ENCODE measurements at regions not wholly inside any gene's neighbourhood (a gene's known extent, or its start where the extent isn't known, plus 50 kb on each side); places are given as distances from the start of the nearest gene placed in this dataset.

GRCh38 chr3:55201779-55202178 is 273.9 kb upstream of the LRTM1 start:
- intact Hi-C loops (cut with DNase I) = no loop called here
- H3K36me3 ChIP-seq (ENCODE audit: insufficient read depth in 1 of 2, low read depth in 1 of 2) = no peaks in the 10 kb centered on the region
- no peak overlapping the region for H3K27ac ChIP-seq
- 83 to 89% (median 89%) methylated on average over 7 of the region's 7 CpGs for WGBS, 3 donors
- ATAC-seq = no peak
- H3K4me1 ChIP-seq = no peaks in the 10 kb centered on the region
- no peaks in the 10 kb centered on the region for H3K27me3 ChIP-seq (ENCODE audit: insufficient read depth in 3 of 3, low read length in 2 of 3)
- no peak overlapping the region for H3K4me3 ChIP-seq
- TF ChIP-seq CTCF (IDR thresholded peaks at IDR 0.05) = no peak
- DNase-seq = no peak
- no peaks in the 10 kb centered on the region for H3K9me3 ChIP-seq

- ATAC-seq (no peak), DNase-seq (no peak)
- 72 to 95% (median 90%) methylated on average over 2 of the region's 2 CpGs for WGBS, 3 donors
- no peaks in the 10 kb centered on the region for H3K9me3 ChIP-seq
- no peaks in the 10 kb centered on the region for H3K36me3 ChIP-seq (ENCODE audit: insufficient read depth in 1 of 2, low read depth in 1 of 2)
- H3K27ac ChIP-seq = no peak overlapping the region
- TF ChIP-seq CTCF (IDR thresholded peaks at IDR 0.05) = no peak
- H3K4me3 ChIP-seq = no peak overlapping the region
- no peaks in the 10 kb centered on the region for H3K27me3 ChIP-seq (ENCODE audit: insufficient read depth in 3 of 3, low read length in 2 of 3)
- intact Hi-C loops (cut with DNase I) = no loop called here
- no peaks in the 10 kb centered on the region for H3K4me1 ChIP-seq
Measured at GRCh38 chr3:55200906-55201305, 273.0 kb upstream of the LRTM1 start.

GRCh38 chr3:55198554-55198953 is 270.7 kb upstream of the LRTM1 start:
- Histone ChIP-seq H3K4me1 (no peaks in the 10 kb centered on the region), H3K27me3 (ENCODE audit: insufficient read depth in 3 of 3, low read length in 2 of 3) (no peaks in the 10 kb centered on the region), H3K9me3 (no peaks in the 10 kb centered on the region), H3K36me3 (ENCODE audit: insufficient read depth in 1 of 2, low read depth in 1 of 2) (no peaks in the 10 kb centered on the region), H3K4me3 (no peak overlapping the region), H3K27ac (no peak overlapping the region)
- no peak for ATAC-seq
- WGBS, 3 donors = 63 to 67% (median 65%) methylated on average over 4 of the region's 4 CpGs
- TF ChIP-seq CTCF (IDR thresholded peaks at IDR 0.05) = no peak
- no peak for DNase-seq
- intact Hi-C loops (cut with DNase I) = no loop called here

GRCh38 chr3:55197021-55197420 is 269.2 kb upstream of the LRTM1 start:
- WGBS, 3 donors = 42 to 78% (median 63%) methylated on average over 2 of the region's 2 CpGs
- no peak for DNase-seq
- intact Hi-C loops (cut with DNase I) = no loop called here
- H3K9me3 ChIP-seq = no peaks in the 10 kb centered on the region
- ATAC-seq = no peak
- H3K4me1 ChIP-seq = no peaks in the 10 kb centered on the region
- H3K27ac ChIP-seq = no peak overlapping the region
- no peak overlapping the region for H3K4me3 ChIP-seq
- TF ChIP-seq CTCF (IDR thresholded peaks at IDR 0.05) = no peak
- no peaks in the 10 kb centered on the region for H3K36me3 ChIP-seq (ENCODE audit: insufficient read depth in 1 of 2, low read depth in 1 of 2)
- no peaks in the 10 kb centered on the region for H3K27me3 ChIP-seq (ENCODE audit: insufficient read depth in 3 of 3, low read length in 2 of 3)

GRCh38 chr3:55196495-55196894 is 268.6 kb upstream of the LRTM1 start:
- 74 to 89% (median 75%) methylated on average over 1 of the region's 1 CpG for WGBS, 3 donors
- no peak for TF ChIP-seq CTCF (IDR thresholded peaks at IDR 0.05)

More at GRCh38 chr3:55196495-55196894, 268.6 kb upstream of the LRTM1 start:
- H3K36me3 ChIP-seq (ENCODE audit: insufficient read depth in 1 of 2, low read depth in 1 of 2) = no peaks in the 10 kb centered on the region
- intact Hi-C loops (cut with DNase I) = no loop called here
- no peak for ATAC-seq
- DNase-seq = no peak
- no peak overlapping the region for H3K4me3 ChIP-seq
- H3K27ac ChIP-seq = no peak overlapping the region
- no peaks in the 10 kb centered on the region for H3K9me3 ChIP-seq
- H3K27me3 ChIP-seq (ENCODE audit: insufficient read depth in 3 of 3, low read length in 2 of 3) = no peaks in the 10 kb centered on the region
- no peaks in the 10 kb centered on the region for H3K4me1 ChIP-seq
